Dermis blood vessel endothelial cell (primary cell): ENCODE measurements at regions not wholly inside any gene's neighbourhood (a gene's known extent, or its start where the extent isn't known, plus 50 kb on each side); places are given as distances from the start of the nearest gene placed in this dataset.

ENCODE experiments used
- DNase-seq: peaks from one replicate; pipeline ENCODE4 v3.0.0; 2010

GRCh38 chr14:82492157-82492556, 958.5 kb upstream of the SEL1L start:
- DNase-seq, result no peak

- no peak for DNase-seq
Measured at GRCh38 chr14:82500222-82500621, 966.6 kb upstream of the SEL1L start.

- DNase-seq, result no peak
Measured at GRCh38 chr14:82501554-82501953, 967.9 kb upstream of the SEL1L start.

GRCh38 chr14:82502043-82502442, 968.4 kb upstream of the SEL1L start:
- no peak for DNase-seq

GRCh38 chr14:82504894-82505293, 971.2 kb upstream of the SEL1L start:
- DNase-seq, result no peak

GRCh38 chr14:82510007-82510406, 976.4 kb upstream of the SEL1L start:
- DNase-seq, result no peak

- DNase-seq, result no peak
Measured at GRCh38 chr14:82511399-82511798, 977.7 kb upstream of the SEL1L start.

GRCh38 chr14:82520765-82521164, 987.1 kb upstream of the SEL1L start:
- no peak for DNase-seq

- DNase-seq, result no peak
Measured at GRCh38 chr14:82521191-82521590, 987.5 kb upstream of the SEL1L start.

- DNase-seq, result no peak
Measured at GRCh38 chr14:82528016-82528415, 994.4 kb upstream of the SEL1L start.

- no peak for DNase-seq
Measured at GRCh38 chr14:82533351-82533750, 999.7 kb upstream of the SEL1L start.

GRCh38 chr14:82536566-82536965, 1002.9 kb upstream of the SEL1L start:
- no peak for DNase-seq

- no peak for DNase-seq
Measured at GRCh38 chr14:82537831-82538230, 1004.2 kb upstream of the SEL1L start.

- DNase-seq, result no peak
Measured at GRCh38 chr14:82546401-82546800, 1012.7 kb upstream of the SEL1L start.

GRCh38 chr14:82549306-82549990, 1015.8 kb upstream of the SEL1L start:
- DNase-seq, result no peak

- DNase-seq, result no peak
Measured at GRCh38 chr14:82562881-82563280, 1029.2 kb upstream of the SEL1L start.

GRCh38 chr14:82565825-82566224, 1032.2 kb upstream of the SEL1L start:
- DNase-seq, result no peak

- no peak for DNase-seq
Measured at GRCh38 chr14:82587226-82587625, 1053.6 kb upstream of the SEL1L start.

GRCh38 chr14:82595466-82595865, 1061.8 kb upstream of the SEL1L start:
- no peak for DNase-seq

- DNase-seq, result no peak
Measured at GRCh38 chr14:82602794-82603193, 1069.1 kb upstream of the SEL1L start.

- no peak for DNase-seq
Measured at GRCh38 chr14:82604819-82605218, 1071.2 kb upstream of the SEL1L start.

- no peak for DNase-seq
Measured at GRCh38 chr14:82621881-82622450, 1088.3 kb upstream of the SEL1L start.

- DNase-seq, result no peak
Measured at GRCh38 chr14:82626156-82627066, 1092.8 kb upstream of the SEL1L start.

- no peak for DNase-seq
Measured at GRCh38 chr14:82635915-82636314, 1102.3 kb upstream of the SEL1L start.
